Colonic mucosa (tissue), 4 donors: ENCODE measurements at regions not wholly inside any gene's neighbourhood (a gene's known extent, or its start where the extent isn't known, plus 50 kb on each side); places are given as distances from the start of the nearest gene placed in this dataset.
"Not testable (repeated sequence)": the region's sequence is repeated elsewhere in the genome, so short reads cannot be mapped to it uniquely, and the experiment has no call there.

ENCODE experiments used
- DNase-seq: peaks from one replicate; pipeline ENCODE4 v3.0.0-alpha.2; 2020
- H3K27ac ChIP-seq: fragments of 200-600 bp; one replicate; pipeline ENCODE4 v1.8.0; 2021
- H3K27me3 ChIP-seq: fragments of 200-600 bp; one replicate; pipeline ENCODE4 v1.8.0; 2021
- H3K36me3 ChIP-seq: fragments of 200-600 bp; one replicate; pipeline ENCODE4 v1.8.0; 2021
- H3K4me1 ChIP-seq: fragments of 200-600 bp; one replicate; pipeline ENCODE4 v1.8.0; 2021; ENCODE audit warnings: mild to moderate bottlenecking
- H3K4me3 ChIP-seq: fragments of 200-600 bp; one replicate; pipeline ENCODE4 v1.8.0; 2021
- H3K9ac ChIP-seq, 2 donors: one replicate each; pipeline ENCODE4 v1.7.0; 2013; ENCODE audit warnings: control low read depth in 2 of 2, low read depth in 2 of 2, low read length in 2 of 2
- H3K9me3 ChIP-seq: fragments of 200-600 bp; one replicate; pipeline ENCODE4 v1.8.0; 2021
- CTCF ChIP-seq: fragments of 200-600 bp; IDR thresholded peaks from one replicate; pipeline ENCODE4 v1.8.0; 2022; ENCODE audit warnings: antibody characterized with exemption, mild to moderate bottlenecking
- intact Hi-C: fragments of 100-400 bp; cut with DNase I; formaldehyde crosslinking; loops from one replicate; pipeline ENCODE4 v1.14.1; 2022
- donor health status: healthy.
- donor health status: DM: no; HTN: no; CAD: no.
- donor health status: DM: no; HTN: no; CAD: no.

- Histone ChIP-seq H3K9me3 (no peaks in the 10 kb centered on the region), H3K36me3 (no peaks in the 10 kb centered on the region), H3K4me1 (no peaks in the 10 kb centered on the region), H3K27me3 (no peaks in the 10 kb centered on the region), H3K9ac (no peak overlapping the region), H3K27ac (no peak overlapping the region), H3K4me3 (no peak overlapping the region)
- no peak for DNase-seq
- intact Hi-C loops: no loop called here
- no peak for TF ChIP-seq CTCF
Measured at GRCh38 chr1:57544345-57544744, 120.5 kb upstream of the DAB1 start.

- no peaks in the 10 kb centered on the region for H3K4me1 ChIP-seq
- no peak for TF ChIP-seq CTCF
- no peak for DNase-seq
- H3K27ac ChIP-seq: no peak overlapping the region
- H3K4me3 ChIP-seq: no peak overlapping the region
- intact Hi-C loops: no loop called here
- no peaks in the 10 kb centered on the region for H3K36me3 ChIP-seq
- no peaks in the 10 kb centered on the region for H3K9me3 ChIP-seq
- H3K27me3 ChIP-seq: no peaks in the 10 kb centered on the region
- no peak overlapping the region for H3K9ac ChIP-seq
Measured at GRCh38 chr1:57536749-57537423, 113.0 kb upstream of the DAB1 start.

GRCh38 chr1:57532299-57532698 lies 108.4 kb upstream of the DAB1 start:
- H3K9me3 ChIP-seq: no peaks in the 10 kb centered on the region
- H3K27me3 ChIP-seq: no peaks in the 10 kb centered on the region
- H3K4me1 ChIP-seq: no peaks in the 10 kb centered on the region
- H3K9ac ChIP-seq: no peak overlapping the region
- DNase-seq: no peak
- intact Hi-C loops: no loop called here
- no peak for TF ChIP-seq CTCF
- H3K4me3 ChIP-seq: no peak overlapping the region
- no peaks in the 10 kb centered on the region for H3K36me3 ChIP-seq
- H3K27ac ChIP-seq: no peak overlapping the region

- H3K27ac ChIP-seq, intact Hi-C loops, H3K4me3 ChIP-seq, DNase-seq, H3K36me3 ChIP-seq, H3K9ac ChIP-seq, H3K27me3 ChIP-seq, H3K9me3 ChIP-seq, H3K4me1 ChIP-seq: not testable (repeated sequence)
Measured at GRCh38 chr1:57530911-57531260, 107.0 kb upstream of the DAB1 start.

- Histone ChIP-seq H3K9ac (no peak overlapping the region), H3K36me3 (no peaks in the 10 kb centered on the region), H3K27ac (no peak overlapping the region), H3K9me3 (no peaks in the 10 kb centered on the region), H3K4me3 (no peak overlapping the region), H3K4me1 (no peaks in the 10 kb centered on the region), H3K27me3 (no peaks in the 10 kb centered on the region)
- intact Hi-C loops: no loop called here
- no peak for TF ChIP-seq CTCF
- no peak for DNase-seq
Measured at GRCh38 chr1:57530206-57530910, 106.5 kb upstream of the DAB1 start.

- H3K9me3 ChIP-seq: no peaks in the 10 kb centered on the region
- H3K4me3 ChIP-seq: no peak overlapping the region
- no peak overlapping the region for H3K9ac ChIP-seq
- no peaks in the 10 kb centered on the region for H3K4me1 ChIP-seq
- H3K27me3 ChIP-seq: no peaks in the 10 kb centered on the region
- TF ChIP-seq CTCF: no peak
- DNase-seq: no peak
- no peak overlapping the region for H3K27ac ChIP-seq
- intact Hi-C loops: no loop called here
- no peaks in the 10 kb centered on the region for H3K36me3 ChIP-seq
Measured at GRCh38 chr1:57522575-57522974, 98.7 kb upstream of the DAB1 start.
